IPS DF 6.9 (cell line): ENCODE measurements at regions not wholly inside any gene's neighbourhood (a gene's known extent, or its start where the extent isn't known, plus 50 kb on each side); places are given as distances from the start of the nearest gene placed in this dataset.

Experiments
- DNase-seq: peaks from one replicate; pipeline ENCODE4 v3.0.0-alpha.2; 2013; ENCODE audit warnings: low read depth, low spot score
- H3K27ac ChIP-seq: one replicate; pipeline ENCODE4 v1.5.1; 2013; ENCODE audit warnings: low read length, control low read depth
- H3K27me3 ChIP-seq: 2 replicates; pipeline ENCODE4 v1.6.1; 2013; ENCODE audit warnings: mild to moderate bottlenecking, low read length; ENCODE audit not compliant: control insufficient read depth, insufficient read depth
- H3K36me3 ChIP-seq: 2 replicates; pipeline ENCODE4 v1.6.1; 2013; ENCODE audit warnings: low read length; ENCODE audit not compliant: control insufficient read depth, insufficient read depth
- H3K4me1 ChIP-seq: 2 replicates; pipeline ENCODE4 v1.6.1; 2013; ENCODE audit warnings: low read length; ENCODE audit not compliant: control insufficient read depth, insufficient read depth
- H3K4me3 ChIP-seq: 2 replicates; pipeline ENCODE4 v1.5.1; 2013; ENCODE audit warnings: mild to moderate bottlenecking, low read length
- H3K9me3 ChIP-seq: 2 replicates; pipeline ENCODE4 v1.6.1; 2013; ENCODE audit warnings: low read length, inconsistent platforms; ENCODE audit not compliant: control insufficient read depth, insufficient read depth
- WGBS: extraction: QIAGEN DNeasy Blood & Tissue Kit; methylation state at CpG from one replicate; pipeline ENCODE4 v1.1.7; 2013; ENCODE audit warnings: mixed read lengths, missing lambda C conversion rate; ENCODE audit not compliant: insufficient read length, insufficient coverage; 5-methylcytosine and 5-hydroxymethylcytosine counted together

GRCh38 chr7:436367-437128 lies 83.1 kb downstream of the PDGFA start:
- H3K36me3 ChIP-seq: no peaks in the 10 kb centered on the region
- peaks cover 3% of the 10 kb centered on the region; the same call in 1 of the 2 replicates for H3K4me1 ChIP-seq
- H3K27me3 ChIP-seq: no peaks in the 10 kb centered on the region
- no peaks in the 10 kb centered on the region for H3K9me3 ChIP-seq
- DNase-seq: no peak
- no CpG with 5 or more reads among the region's 33 CpGs for WGBS
- H3K27ac ChIP-seq: no peak overlapping the region
- H3K4me3 ChIP-seq: no peak overlapping the region

GRCh38 chr7:437329-438251 lies 82.1 kb downstream of the PDGFA start:
- peaks cover 3% of the 10 kb centered on the region; the same call in 1 of the 2 replicates for H3K4me1 ChIP-seq
- no peak overlapping the region; the same call in 1 of the 2 replicates for H3K4me3 ChIP-seq
- no CpG with 5 or more reads among the region's 43 CpGs for WGBS
- no peaks in the 10 kb centered on the region for H3K9me3 ChIP-seq
- no peak overlapping the region for H3K27ac ChIP-seq
- no peaks in the 10 kb centered on the region for H3K36me3 ChIP-seq
- DNase-seq: no peak
- no peaks in the 10 kb centered on the region for H3K27me3 ChIP-seq

- no CpG with 5 or more reads among the region's 7 CpGs for WGBS
- Histone ChIP-seq H3K9me3 (no peaks in the 10 kb centered on the region), H3K36me3 (no peaks in the 10 kb centered on the region), H3K4me1 (peaks cover 3% of the 10 kb centered on the region; the same call in 1 of the 2 replicates), H3K4me3 (no peak overlapping the region), H3K27ac (no peak overlapping the region), H3K27me3 (no peaks in the 10 kb centered on the region)
- no peak for DNase-seq
These were observed 81.3 kb downstream of the PDGFA start for GRCh38 chr7:438361-438760.

- no CpG with 5 or more reads among the region's 14 CpGs for WGBS
- H3K4me3 ChIP-seq: no peak overlapping the region
- H3K36me3 ChIP-seq: no peaks in the 10 kb centered on the region
- H3K4me1 ChIP-seq: peaks cover 3% of the 10 kb centered on the region; the same call in 1 of the 2 replicates
- DNase-seq: no peak
- H3K27ac ChIP-seq: no peak overlapping the region
- no peaks in the 10 kb centered on the region for H3K9me3 ChIP-seq
- H3K27me3 ChIP-seq: no peaks in the 10 kb centered on the region
These were observed 80.7 kb downstream of the PDGFA start for GRCh38 chr7:438916-439315.

DNA sequence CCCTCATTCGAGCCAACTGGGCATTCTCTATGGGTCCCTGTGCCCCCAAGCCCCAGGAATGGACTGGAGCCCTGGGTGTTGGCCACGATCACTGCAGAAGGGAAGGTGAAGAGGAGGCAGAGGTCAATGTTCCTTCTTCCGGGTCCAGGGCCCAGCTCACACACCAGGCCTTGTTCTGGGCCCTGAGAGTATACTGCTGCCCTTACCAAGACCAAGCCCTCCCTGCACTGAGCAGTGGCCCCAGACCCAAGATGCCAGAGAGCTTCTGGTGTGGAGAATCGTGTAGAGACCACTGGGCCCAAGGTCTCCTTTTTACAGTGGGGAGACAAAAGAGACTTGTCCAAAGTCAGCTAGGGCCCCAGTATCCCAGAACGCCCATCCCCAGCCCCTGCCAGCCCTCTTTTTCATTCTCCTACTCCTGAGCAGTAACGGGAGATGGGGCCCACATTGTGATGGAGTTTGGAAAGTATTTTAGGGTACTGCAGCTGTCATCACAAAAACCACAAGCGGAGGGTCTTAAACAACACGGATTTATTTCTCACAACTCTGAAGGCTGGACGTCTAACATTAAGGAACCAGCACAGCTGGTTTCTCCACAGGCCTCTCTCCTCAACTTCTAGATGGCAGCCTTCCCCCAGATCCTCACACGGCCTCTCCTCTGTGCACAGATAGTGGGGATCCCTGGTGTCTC lies 79.4 kb downstream of the PDGFA start:
- H3K9me3 ChIP-seq: no peaks in the 10 kb centered on the region
- no peaks in the 10 kb centered on the region for H3K27me3 ChIP-seq
- peaks cover 3% of the 10 kb centered on the region; the same call in 1 of the 2 replicates for H3K4me1 ChIP-seq
- DNase-seq: no peak
- WGBS: no CpG with 5 or more reads among the region's 10 CpGs
- no peaks in the 10 kb centered on the region for H3K36me3 ChIP-seq
- H3K4me3 ChIP-seq: no peak overlapping the region
- H3K27ac ChIP-seq: no peak overlapping the region

- WGBS: no CpG with 5 or more reads among the region's 14 CpGs
- no peak overlapping the region for H3K27ac ChIP-seq
- no peaks in the 10 kb centered on the region for H3K36me3 ChIP-seq
- no peak overlapping the region for H3K4me3 ChIP-seq
- H3K4me1 ChIP-seq: peaks cover 3% of the 10 kb centered on the region; the same call in 1 of the 2 replicates
- DNase-seq: no peak
- H3K9me3 ChIP-seq: no peaks in the 10 kb centered on the region
- no peaks in the 10 kb centered on the region for H3K27me3 ChIP-seq
These were observed 77.8 kb downstream of the PDGFA start for GRCh38 chr7:441684-442421.

- Histone ChIP-seq H3K9me3 (no peaks in the 10 kb centered on the region), H3K27me3 (no peaks in the 10 kb centered on the region), H3K27ac (no peak overlapping the region), H3K4me1 (peaks cover under 1% of the 10 kb centered on the region; the same call in 1 of the 2 replicates), H3K4me3 (no peak overlapping the region), H3K36me3 (no peaks in the 10 kb centered on the region)
- WGBS: 100% methylated on average over 7 of the region's 7 CpGs
- DNase-seq: no peak
These were observed 77.2 kb downstream of the PDGFA start for GRCh38 chr7:442457-442856.

GRCh38 chr7:443279-443833 lies 76.3 kb downstream of the PDGFA start:
- Histone ChIP-seq H3K9me3 (no peaks in the 10 kb centered on the region), H3K27me3 (no peaks in the 10 kb centered on the region), H3K4me3 (no peak overlapping the region), H3K36me3 (no peaks in the 10 kb centered on the region), H3K4me1 (no peaks in the 10 kb centered on the region), H3K27ac (no peak overlapping the region)
- DNase-seq: no peak
- WGBS: 100% methylated on average over 1 of the region's 1 CpG

DNA sequence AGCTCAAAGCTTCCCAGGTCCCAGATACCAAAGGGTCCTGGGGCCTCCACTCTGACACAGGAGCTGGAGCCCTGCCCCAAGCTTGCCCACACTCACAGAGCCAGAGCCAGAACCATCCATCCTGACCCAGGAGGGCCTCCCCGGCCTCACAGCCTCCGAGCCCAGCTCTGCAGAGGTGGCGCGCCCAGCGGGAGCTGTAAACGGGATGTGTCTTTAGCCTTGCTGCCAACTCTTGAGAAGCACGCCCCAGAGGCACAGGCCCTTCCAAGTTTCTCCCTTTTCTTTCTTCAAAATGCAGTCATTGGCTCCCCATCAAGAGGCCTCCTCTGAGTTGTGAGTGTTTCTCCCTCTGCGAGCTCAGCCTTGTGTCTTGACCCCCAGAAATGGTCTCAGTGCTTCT lies 75.0 kb downstream of the PDGFA start:
- no peaks in the 10 kb centered on the region for H3K36me3 ChIP-seq
- no peaks in the 10 kb centered on the region; the same call in 1 of the 2 replicates for H3K4me1 ChIP-seq
- no peak overlapping the region for H3K4me3 ChIP-seq
- no peaks in the 10 kb centered on the region for H3K27me3 ChIP-seq
- no peaks in the 10 kb centered on the region for H3K9me3 ChIP-seq
- no peak for DNase-seq
- H3K27ac ChIP-seq: no peak overlapping the region
- no CpG with 5 or more reads among the region's 8 CpGs for WGBS
